GM23338 (cell line): ENCODE measurements at regions not wholly inside any gene's neighbourhood (a gene's known extent, or its start where the extent isn't known, plus 50 kb on each side); places are given as distances from the start of the nearest gene placed in this dataset.

Source experiments
- ETS1 ChIP-seq: IDR thresholded peaks from 2 replicates; pipeline ENCODE4 v1.6.1; 2016; ENCODE audit warnings: antibody characterized with exemption
- EZH2 ChIP-seq: fragments of 200-600 bp; sonication (generic); IDR thresholded peaks from one replicate; pipeline ENCODE4 v1.8.0; 2017; ENCODE audit warnings: antibody characterized with exemption, mild to moderate bottlenecking, low read depth; ENCODE audit not compliant: unreplicated experiment
- JUNB ChIP-seq: IDR thresholded peaks from one replicate; pipeline ENCODE4 v1.6.1; 2016; ENCODE audit warnings: antibody characterized with exemption; ENCODE audit not compliant: unreplicated experiment
- POLR2AphosphoS5 ChIP-seq: IDR thresholded peaks from 2 replicates; pipeline ENCODE4 v1.6.1; 2016; ENCODE audit warnings: antibody characterized with exemption, low read depth
- STAT1 ChIP-seq: IDR thresholded peaks from one replicate; pipeline ENCODE4 v1.6.1; 2016; ENCODE audit warnings: antibody characterized with exemption; ENCODE audit not compliant: unreplicated experiment
- ZNF114 ChIP-seq: fragments of 250-450 bp; sonication (Bioruptor Pico); IDR thresholded peaks from 2 replicates; pipeline ENCODE4 v1.5.0; 2020; ENCODE audit warnings: mild to moderate bottlenecking, moderate library complexity
- ZNF331 ChIP-seq: fragments of 250-450 bp; sonication (Bioruptor Pico); IDR thresholded peaks from 2 replicates; pipeline ENCODE4 v1.5.0; 2020; ENCODE audit warnings: low read depth, mild to moderate bottlenecking, moderate library complexity
- ZNF462 ChIP-seq: fragments of 250-450 bp; sonication (Bioruptor Pico); IDR thresholded peaks from 2 replicates; pipeline ENCODE4 v1.5.0; 2020; ENCODE audit warnings: mild to moderate bottlenecking, moderate library complexity
- TF ChIP-seq, protein P1 (sequence below): IDR thresholded peaks from one replicate; pipeline ENCODE4 v1.6.1; 2018; ENCODE audit warnings: antibody characterized with exemption; ENCODE audit not compliant: unreplicated experiment

GRCh38 chr4:130468340-130468739, 1372.4 kb downstream of the C4orf33 start (continued):
- no peak for TF ChIP-seq ZNF462
- no peak for TF ChIP-seq EZH2
- no peak for TF ChIP-seq POLR2AphosphoS5
- no peak for TF ChIP-seq ETS1
- TF ChIP-seq JUNB: no peak
- TF ChIP-seq ZNF331 (CRISPR knock-in tag): no peak
- no peak for TF ChIP-seq STAT1
- TF ChIP-seq, protein P1, sequence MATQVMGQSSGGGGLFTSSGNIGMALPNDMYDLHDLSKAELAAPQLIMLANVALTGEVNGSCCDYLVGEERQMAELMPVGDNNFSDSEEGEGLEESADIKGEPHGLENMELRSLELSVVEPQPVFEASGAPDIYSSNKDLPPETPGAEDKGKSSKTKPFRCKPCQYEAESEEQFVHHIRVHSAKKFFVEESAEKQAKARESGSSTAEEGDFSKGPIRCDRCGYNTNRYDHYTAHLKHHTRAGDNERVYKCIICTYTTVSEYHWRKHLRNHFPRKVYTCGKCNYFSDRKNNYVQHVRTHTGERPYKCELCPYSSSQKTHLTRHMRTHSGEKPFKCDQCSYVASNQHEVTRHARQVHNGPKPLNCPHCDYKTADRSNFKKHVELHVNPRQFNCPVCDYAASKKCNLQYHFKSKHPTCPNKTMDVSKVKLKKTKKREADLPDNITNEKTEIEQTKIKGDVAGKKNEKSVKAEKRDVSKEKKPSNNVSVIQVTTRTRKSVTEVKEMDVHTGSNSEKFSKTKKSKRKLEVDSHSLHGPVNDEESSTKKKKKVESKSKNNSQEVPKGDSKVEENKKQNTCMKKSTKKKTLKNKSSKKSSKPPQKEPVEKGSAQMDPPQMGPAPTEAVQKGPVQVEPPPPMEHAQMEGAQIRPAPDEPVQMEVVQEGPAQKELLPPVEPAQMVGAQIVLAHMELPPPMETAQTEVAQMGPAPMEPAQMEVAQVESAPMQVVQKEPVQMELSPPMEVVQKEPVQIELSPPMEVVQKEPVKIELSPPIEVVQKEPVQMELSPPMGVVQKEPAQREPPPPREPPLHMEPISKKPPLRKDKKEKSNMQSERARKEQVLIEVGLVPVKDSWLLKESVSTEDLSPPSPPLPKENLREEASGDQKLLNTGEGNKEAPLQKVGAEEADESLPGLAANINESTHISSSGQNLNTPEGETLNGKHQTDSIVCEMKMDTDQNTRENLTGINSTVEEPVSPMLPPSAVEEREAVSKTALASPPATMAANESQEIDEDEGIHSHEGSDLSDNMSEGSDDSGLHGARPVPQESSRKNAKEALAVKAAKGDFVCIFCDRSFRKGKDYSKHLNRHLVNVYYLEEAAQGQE: no peak
- no peak for TF ChIP-seq ZNF114 (CRISPR knock-in tag)
